Suprapubic skin (tissue), 4 donors: ENCODE measurements at regions not wholly inside any gene's neighbourhood (a gene's known extent, or its start where the extent isn't known, plus 50 kb on each side); places are given as distances from the start of the nearest gene placed in this dataset.

Experiments used
- DNase-seq, 2 donors: peaks; one replicate each; pipeline ENCODE4 v3.0.0-alpha.2; 2019; ENCODE audit warnings: low spot score in 2 of 2
- H3K27ac ChIP-seq: fragments of 200-600 bp; sonication (generic); one replicate; pipeline ENCODE4 v1.5.1; 2019
- H3K27me3 ChIP-seq: fragments of 200-600 bp; sonication (generic); one replicate; pipeline ENCODE4 v1.5.1; 2019
- H3K36me3 ChIP-seq: fragments of 200-600 bp; sonication (generic); one replicate; pipeline ENCODE4 v1.5.1; 2019
- H3K4me1 ChIP-seq: fragments of 200-600 bp; sonication (generic); one replicate; pipeline ENCODE4 v1.5.1; 2019
- H3K4me3 ChIP-seq: fragments of 200-600 bp; sonication (generic); one replicate; pipeline ENCODE4 v1.5.1; 2019; ENCODE audit warnings: mild to moderate bottlenecking
- H3K9me3 ChIP-seq: fragments of 200-600 bp; sonication (generic); one replicate; pipeline ENCODE4 v1.5.1; 2019
- EP300 ChIP-seq: sonication (generic); formaldehyde crosslinking; IDR thresholded peaks from one replicate; pipeline ENCODE4 v1.6.1; 2017; ENCODE audit warnings: antibody characterized with exemption
- POLR2A ChIP-seq, 2 donors: fragments of 450-650 bp; IDR thresholded peaks; one replicate each; pipeline ENCODE4 v1.6.1; 2017; ENCODE audit warnings: antibody characterized with exemption in 2 of 2, mild to moderate bottlenecking in 2 of 2, moderate library complexity in 2 of 2
- POLR2AphosphoS5 ChIP-seq, 3 donors: sonication (generic); formaldehyde crosslinking; IDR thresholded peaks; one replicate each; pipeline ENCODE4 v1.6.1; 2017; ENCODE audit warnings: antibody characterized with exemption in 3 of 3
- WGBS: methylation state at CpG from one replicate; pipeline ENCODE4 v1.1.5; 2018; 5-methylcytosine and 5-hydroxymethylcytosine counted together
- TF ChIP-seq, protein P1 (sequence below), 2 donors: fragments of 200-600 bp in 1 of 2; fragments of 450-650 bp in 1 of 2; sonication (generic) in 1 of 2; IDR thresholded peaks; one replicate each; pipeline ENCODE4 v1.5.1; 2016 to 2019; ENCODE audit warnings: antibody characterized with exemption in 2 of 2, mild to moderate bottlenecking in 1 of 2, moderate library complexity in 1 of 2

GRCh38 chr2:221758076-221758475, 186.0 kb upstream of the EPHA4 start:
- Histone ChIP-seq H3K9me3 (no peaks in the 10 kb centered on the region), H3K27me3 (no peaks in the 10 kb centered on the region), H3K36me3 (no peaks in the 10 kb centered on the region), H3K4me3 (no peak overlapping the region), H3K27ac (no peak overlapping the region), H3K4me1 (no peaks in the 10 kb centered on the region)
- TF ChIP-seq EP300 (no peak), POLR2AphosphoS5 (IDR thresholded peaks at IDR 0.05) (no peak), POLR2A (IDR thresholded peaks at IDR 0.05) (no peak)
- TF ChIP-seq, protein P1, sequence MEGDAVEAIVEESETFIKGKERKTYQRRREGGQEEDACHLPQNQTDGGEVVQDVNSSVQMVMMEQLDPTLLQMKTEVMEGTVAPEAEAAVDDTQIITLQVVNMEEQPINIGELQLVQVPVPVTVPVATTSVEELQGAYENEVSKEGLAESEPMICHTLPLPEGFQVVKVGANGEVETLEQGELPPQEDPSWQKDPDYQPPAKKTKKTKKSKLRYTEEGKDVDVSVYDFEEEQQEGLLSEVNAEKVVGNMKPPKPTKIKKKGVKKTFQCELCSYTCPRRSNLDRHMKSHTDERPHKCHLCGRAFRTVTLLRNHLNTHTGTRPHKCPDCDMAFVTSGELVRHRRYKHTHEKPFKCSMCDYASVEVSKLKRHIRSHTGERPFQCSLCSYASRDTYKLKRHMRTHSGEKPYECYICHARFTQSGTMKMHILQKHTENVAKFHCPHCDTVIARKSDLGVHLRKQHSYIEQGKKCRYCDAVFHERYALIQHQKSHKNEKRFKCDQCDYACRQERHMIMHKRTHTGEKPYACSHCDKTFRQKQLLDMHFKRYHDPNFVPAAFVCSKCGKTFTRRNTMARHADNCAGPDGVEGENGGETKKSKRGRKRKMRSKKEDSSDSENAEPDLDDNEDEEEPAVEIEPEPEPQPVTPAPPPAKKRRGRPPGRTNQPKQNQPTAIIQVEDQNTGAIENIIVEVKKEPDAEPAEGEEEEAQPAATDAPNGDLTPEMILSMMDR (IDR thresholded peaks at IDR 0.05) = no peak
- WGBS = 53% methylated on average over 5 of the region's 5 CpGs
- DNase-seq = no peak

DNA sequence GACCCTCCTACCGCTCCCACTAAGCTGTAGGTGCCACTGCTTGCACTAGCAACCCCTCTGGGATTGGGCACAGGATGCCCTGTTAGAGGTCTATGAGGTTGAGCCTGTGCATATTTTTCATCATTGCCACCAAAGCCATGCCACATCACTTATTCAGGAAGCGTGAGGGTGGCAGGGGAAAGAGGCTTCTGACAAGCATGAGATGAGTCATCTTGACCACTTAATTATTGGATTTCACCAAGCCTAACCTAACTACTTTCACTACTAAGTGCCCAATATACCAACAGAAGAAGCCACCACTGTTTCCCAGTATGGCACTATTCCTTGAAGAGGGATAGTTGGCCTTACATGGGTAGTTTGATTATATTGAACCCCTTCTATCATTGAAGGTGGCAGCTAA, 181.3 kb upstream of the EPHA4 start:
- no peak for TF ChIP-seq POLR2A (IDR thresholded peaks at IDR 0.05)
- no peak for TF ChIP-seq EP300
- Histone ChIP-seq H3K27ac (no peak overlapping the region), H3K27me3 (no peaks in the 10 kb centered on the region), H3K9me3 (no peaks in the 10 kb centered on the region), H3K36me3 (no peaks in the 10 kb centered on the region), H3K4me3 (no peak overlapping the region), H3K4me1 (no peaks in the 10 kb centered on the region)
- 100% methylated on average over 2 of the region's 2 CpGs for WGBS
- no peak for DNase-seq

DNA sequence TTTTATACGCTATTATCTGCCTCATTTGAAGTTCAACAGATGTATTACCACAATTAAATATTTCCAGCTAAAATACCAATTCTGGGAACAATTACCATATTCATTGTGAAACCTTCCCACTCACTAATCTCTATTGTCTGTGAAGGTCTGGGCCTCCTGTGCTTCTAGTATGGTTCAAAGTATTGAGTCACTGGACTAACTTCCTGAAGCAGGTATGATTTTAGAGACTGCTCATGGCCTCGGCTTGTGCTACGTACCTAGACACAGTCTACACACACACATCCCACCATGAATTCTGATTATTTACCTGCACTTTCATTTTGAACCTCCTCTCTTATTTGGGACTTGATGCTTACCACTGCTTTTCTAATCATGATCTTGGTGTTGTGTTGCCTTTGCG, 180.7 kb upstream of the EPHA4 start:
- H3K27me3 ChIP-seq = no peaks in the 10 kb centered on the region
- no peak overlapping the region for H3K27ac ChIP-seq
- no peaks in the 10 kb centered on the region for H3K36me3 ChIP-seq
- H3K4me3 ChIP-seq = no peak overlapping the region
- no peaks in the 10 kb centered on the region for H3K4me1 ChIP-seq
- 90% methylated on average over 4 of the region's 4 CpGs for WGBS
- no peaks in the 10 kb centered on the region for H3K9me3 ChIP-seq
- no peak for TF ChIP-seq EP300
- no peak for TF ChIP-seq POLR2AphosphoS5 (IDR thresholded peaks at IDR 0.05)
- TF ChIP-seq, protein P1 (IDR thresholded peaks at IDR 0.05) = no peak
- no peak for TF ChIP-seq POLR2A (IDR thresholded peaks at IDR 0.05)
- no peak for DNase-seq

- Histone ChIP-seq H3K27ac (no peak overlapping the region), H3K9me3 (no peaks in the 10 kb centered on the region), H3K4me3 (no peak overlapping the region), H3K27me3 (no peaks in the 10 kb centered on the region), H3K4me1 (no peaks in the 10 kb centered on the region), H3K36me3 (no peaks in the 10 kb centered on the region)
- TF ChIP-seq POLR2A (IDR thresholded peaks at IDR 0.05) = no peak
- no peak for DNase-seq
- WGBS = 100% methylated on average over 1 of the region's 1 CpG
Measured at GRCh38 chr2:221750316-221750715, 178.2 kb upstream of the EPHA4 start.

DNA sequence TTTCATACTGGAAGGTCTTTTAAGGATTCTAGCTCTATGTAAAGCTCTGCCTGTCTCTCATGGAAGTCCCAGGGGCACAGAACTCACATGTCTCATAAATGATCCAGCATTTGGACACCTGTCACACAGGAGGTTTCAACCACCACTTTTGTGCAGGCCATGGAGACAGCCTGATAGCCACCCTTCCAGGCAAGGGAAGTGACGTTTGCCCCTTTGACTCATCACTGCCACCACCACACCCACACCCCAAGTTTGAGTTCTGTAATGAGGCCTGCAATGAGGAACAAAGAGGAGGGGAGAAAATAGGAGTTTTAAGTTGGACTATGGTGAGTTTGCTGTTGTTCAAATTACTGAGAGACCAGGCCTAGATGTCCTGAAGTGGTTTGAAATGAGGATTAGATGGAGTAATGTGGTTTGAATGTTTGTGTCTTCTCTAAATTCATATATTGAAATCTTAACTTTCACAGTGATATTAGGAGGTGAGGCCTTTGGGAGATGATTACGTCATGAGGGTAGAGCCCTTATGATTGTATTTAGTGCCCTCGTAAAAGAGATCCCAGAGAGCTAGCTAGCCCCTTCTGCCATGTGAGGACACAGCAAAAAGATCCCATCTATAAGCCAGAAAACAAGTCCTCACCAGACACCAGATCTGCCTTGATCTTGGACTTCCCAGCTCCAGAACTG, 175.3 kb upstream of the EPHA4 start:
- no peak for TF ChIP-seq POLR2AphosphoS5 (IDR thresholded peaks at IDR 0.05)
- no peak for TF ChIP-seq POLR2A (IDR thresholded peaks at IDR 0.05)
- no peak for TF ChIP-seq EP300
- TF ChIP-seq, protein P1 (IDR thresholded peaks at IDR 0.05) = no peak
- Histone ChIP-seq H3K27me3 (no peaks in the 10 kb centered on the region), H3K36me3 (no peaks in the 10 kb centered on the region), H3K4me3 (no peak overlapping the region), H3K27ac (no peak overlapping the region), H3K9me3 (no peaks in the 10 kb centered on the region), H3K4me1 (no peaks in the 10 kb centered on the region)
- 68% methylated on average over 3 of the region's 3 CpGs for WGBS
- DNase-seq = no peak

- no peaks in the 10 kb centered on the region for H3K27me3 ChIP-seq
- no peak overlapping the region for H3K27ac ChIP-seq
- no peak for DNase-seq
- no peaks in the 10 kb centered on the region for H3K36me3 ChIP-seq
- no peak overlapping the region for H3K4me3 ChIP-seq
- no peaks in the 10 kb centered on the region for H3K9me3 ChIP-seq
- no peak for TF ChIP-seq POLR2AphosphoS5 (IDR thresholded peaks at IDR 0.05)
- TF ChIP-seq EP300 = no peak
- no peak for TF ChIP-seq POLR2A (IDR thresholded peaks at IDR 0.05)
- 79% methylated on average over 4 of the region's 4 CpGs for WGBS
- no peaks in the 10 kb centered on the region for H3K4me1 ChIP-seq
Measured at GRCh38 chr2:221741496-221742211, 169.6 kb upstream of the EPHA4 start.
